ENCODE measurements at regions not wholly inside any gene's neighbourhood (a gene's known extent, or its start where the extent isn't known, plus 50 kb on each side); places are given as distances from the start of the nearest gene placed in this dataset.

GRCh38 chr9:118533850-118534249, 829.6 kb downstream of the TLR4 start:
- TF ChIP-seq CTCF (IDR thresholded peaks at IDR 0.05; ENCODE audit: low read depth, low read length) (no peak), MAX (IDR thresholded peaks at IDR 0.05; ENCODE audit: low read depth, low read length) (no peak)
